Activated CD4-positive, CD25-positive, alpha-beta regulatory T cell treated with anti-CD3 and anti-CD28 coated beads, Interleukin-2, amount 50 U/mL, for 24 hours (primary cell): ENCODE measurements at regions not wholly inside any gene's neighbourhood (a gene's known extent, or its start where the extent isn't known, plus 50 kb on each side); places are given as distances from the start of the nearest gene placed in this dataset.

Experiments
- ATAC-seq, 2 donors: fragments of 150-1000 bp; cut with Tn5 transposase; one replicate each; pipeline ENCODE4 v1.10.0; 2021; ENCODE audit warnings: mild to moderate bottlenecking in 1 of 2, moderate library complexity in 1 of 2

GRCh38 chr12:105935106-105935505 is 203.6 kb downstream of the NUAK1 start:
- no peak for ATAC-seq

GRCh38 chr12:105935981-105936380 is 202.8 kb downstream of the NUAK1 start:
- ATAC-seq, result no peak

GRCh38 chr12:105936496-105936895 is 202.3 kb downstream of the NUAK1 start:
- ATAC-seq, result no peak

- no peak for ATAC-seq
Observed at GRCh38 chr12:105937009-105937408, 201.7 kb downstream of the NUAK1 start.

- ATAC-seq, result no peak
Observed at GRCh38 chr12:105939181-105939721, 199.5 kb downstream of the NUAK1 start.

GRCh38 chr12:105942281-105942680 is 196.5 kb downstream of the NUAK1 start:
- ATAC-seq, result no peak

GRCh38 chr12:105943525-105943924 is 195.2 kb downstream of the NUAK1 start:
- no peak for ATAC-seq

GRCh38 chr12:105944628-105945027 is 194.1 kb downstream of the NUAK1 start:
- no peak for ATAC-seq

GRCh38 chr12:105945880-105946279 is 192.9 kb downstream of the NUAK1 start:
- no peak for ATAC-seq

GRCh38 chr12:105946493-105946901 is 192.3 kb downstream of the NUAK1 start:
- ATAC-seq, result no peak

GRCh38 chr12:105947906-105948305 is 190.8 kb downstream of the NUAK1 start:
- ATAC-seq, result no peak

GRCh38 chr12:105948331-105948730 is 190.4 kb downstream of the NUAK1 start:
- ATAC-seq, result no peak

GRCh38 chr12:105949391-105949790 is 189.4 kb downstream of the NUAK1 start:
- no peak for ATAC-seq

GRCh38 chr12:105951732-105952131 is 187.0 kb downstream of the NUAK1 start:
- no peak for ATAC-seq

GRCh38 chr12:105954951-105955931 is 183.5 kb downstream of the NUAK1 start:
- no peak for ATAC-seq

GRCh38 chr12:105955976-105956375 is 182.8 kb downstream of the NUAK1 start:
- no peak for ATAC-seq

GRCh38 chr12:105956662-105957457 is 181.9 kb downstream of the NUAK1 start:
- no peak for ATAC-seq

- no peak for ATAC-seq
Observed at GRCh38 chr12:105960319-105961083, 178.3 kb downstream of the NUAK1 start.

GRCh38 chr12:105961821-105962671 is 176.7 kb downstream of the NUAK1 start:
- ATAC-seq, result no peak

GRCh38 chr12:105967038-105967776 is 171.5 kb downstream of the NUAK1 start:
- no peak for ATAC-seq

- ATAC-seq, result no peak
Observed at GRCh38 chr12:105968025-105968424, 170.7 kb downstream of the NUAK1 start.
